WTC11 (cell line): ENCODE measurements at regions not wholly inside any gene's neighbourhood (a gene's known extent, or its start where the extent isn't known, plus 50 kb on each side); places are given as distances from the start of the nearest gene placed in this dataset.

Experiments
- ATAC-seq: fragments of 200-7000 bp; cut with Tn5 transposase; 2 replicates; pipeline ENCODE4 v1.10.0; 2021; ENCODE audit warnings: mild to moderate bottlenecking, moderate library complexity
- CTCF ChIA-PET: fragments of 300-600 bp; sonication (Branson Sonifier 250); formaldehyde crosslinking; loops from one replicate; lab custom pipeline; 2021; ENCODE audit warnings: antibody characterized with exemption; lab: Charles Lee
- POLR2A ChIA-PET: fragments of 350-600 bp; sonication (Branson Sonifier 250); formaldehyde crosslinking; loops from one replicate; lab custom pipeline; 2021; ENCODE audit warnings: antibody characterized with exemption; lab: Charles Lee
- DNase-seq: peaks from one replicate; pipeline ENCODE4 v3.0.0; 2021; ENCODE audit warnings: low spot score
- H3K27ac Mint-ChIP-seq: 2 replicates; pipeline ENCODE4 v1.8.0; 2021; ENCODE audit warnings: mixed read lengths
- H3K27me3 Mint-ChIP-seq: 2 replicates; pipeline ENCODE4 v1.8.0; 2021; ENCODE audit warnings: low read depth, mild to moderate bottlenecking, moderate library complexity, mixed read lengths
- H3K36me3 Mint-ChIP-seq: 2 replicates; pipeline ENCODE4 v1.8.0; 2021; ENCODE audit warnings: mixed read lengths
- H3K4me1 Mint-ChIP-seq: 2 replicates; pipeline ENCODE4 v1.8.0; 2022; ENCODE audit warnings: mixed read lengths
- H3K4me3 Mint-ChIP-seq: 2 replicates; pipeline ENCODE4 v1.8.0; 2021; ENCODE audit warnings: mild to moderate bottlenecking, moderate library complexity, mixed read lengths
- H3K9me3 Mint-ChIP-seq: 2 replicates; pipeline ENCODE4 v1.8.0; 2021; ENCODE audit warnings: mixed read lengths
- GTF2I ChIP-seq: fragments of 250-450 bp; sonication (Bioruptor Pico); conservative IDR thresholded peaks from 2 replicates; pipeline ENCODE4 v1.4.0; 2021; ENCODE audit warnings: mild to moderate bottlenecking
- JUN ChIP-seq: sonication (generic); formaldehyde crosslinking; IDR thresholded peaks from 2 replicates; pipeline ENCODE4 v1.8.0; 2023; ENCODE audit warnings: mild to moderate bottlenecking, missing genetic modification reagents
- MYBL2 ChIP-seq: sonication (generic); formaldehyde crosslinking; IDR thresholded peaks from 2 replicates; pipeline ENCODE4 v1.8.1; 2023; ENCODE audit warnings: mild to moderate bottlenecking, moderate library complexity, missing genetic modification reagents
- NR1H2 ChIP-seq: sonication (generic); formaldehyde crosslinking; IDR thresholded peaks from 2 replicates; pipeline ENCODE4 v1.9.0; 2021; ENCODE audit warnings: mild to moderate bottlenecking, moderate library complexity, missing genetic modification reagents
- NR2C2 ChIP-seq: sonication (generic); formaldehyde crosslinking; IDR thresholded peaks from 2 replicates; pipeline ENCODE4 v1.8.0; 2022; ENCODE audit warnings: mild to moderate bottlenecking, missing genetic modification reagents
- TP53 ChIP-seq: sonication (generic); formaldehyde crosslinking; IDR thresholded peaks from 2 replicates; pipeline ENCODE4 v1.8.1; 2023; ENCODE audit warnings: mild to moderate bottlenecking, missing genetic modification reagents
- ZNF121 ChIP-seq: sonication (generic); formaldehyde crosslinking; IDR thresholded peaks from 2 replicates; pipeline ENCODE4 v1.8.0; 2023; ENCODE audit warnings: missing genetic modification reagents
- ZNF425 ChIP-seq: fragments of 250-450 bp; sonication (Bioruptor Pico); conservative IDR thresholded peaks from 2 replicates; pipeline ENCODE4 v1.9.0; 2021; ENCODE audit warnings: mild to moderate bottlenecking
- TF ChIP-seq, protein P1 (sequence below): sonication (generic); formaldehyde crosslinking; IDR thresholded peaks from 2 replicates; pipeline ENCODE4 v1.8.0; 2022; ENCODE audit warnings: missing genetic modification reagents
- TF ChIP-seq, protein P2 (sequence below): sonication (generic); formaldehyde crosslinking; conservative IDR thresholded peaks from 2 replicates; pipeline ENCODE4 v1.8.1; 2023; ENCODE audit warnings: mild to moderate bottlenecking, low read depth, missing genetic modification reagents, moderate library complexity
- TF ChIP-seq, protein P3 (sequence below): fragments of 250-450 bp; sonication (Bioruptor Pico); IDR thresholded peaks from 2 replicates; pipeline ENCODE4 v1.9.0; 2021; ENCODE audit warnings: moderate library complexity, mild to moderate bottlenecking, inconsistent platforms, borderline replicate concordance
- TF ChIP-seq, protein P4 (sequence below): sonication (generic); formaldehyde crosslinking; IDR thresholded peaks from 2 replicates; pipeline ENCODE4 v1.8.1; 2022; ENCODE audit warnings: low read depth, mild to moderate bottlenecking, moderate library complexity, missing genetic modification reagents, borderline replicate concordance
- TF ChIP-seq, protein P5 (sequence below): fragments of 250-450 bp; sonication (Bioruptor Pico); IDR thresholded peaks from 2 replicates; pipeline ENCODE4 v1.9.0; 2021; ENCODE audit warnings: mild to moderate bottlenecking
- TF ChIP-seq, protein P6 (sequence below): sonication (generic); formaldehyde crosslinking; IDR thresholded peaks from 2 replicates; pipeline ENCODE4 v1.8.0; 2023; ENCODE audit warnings: missing genetic modification reagents

DNA sequence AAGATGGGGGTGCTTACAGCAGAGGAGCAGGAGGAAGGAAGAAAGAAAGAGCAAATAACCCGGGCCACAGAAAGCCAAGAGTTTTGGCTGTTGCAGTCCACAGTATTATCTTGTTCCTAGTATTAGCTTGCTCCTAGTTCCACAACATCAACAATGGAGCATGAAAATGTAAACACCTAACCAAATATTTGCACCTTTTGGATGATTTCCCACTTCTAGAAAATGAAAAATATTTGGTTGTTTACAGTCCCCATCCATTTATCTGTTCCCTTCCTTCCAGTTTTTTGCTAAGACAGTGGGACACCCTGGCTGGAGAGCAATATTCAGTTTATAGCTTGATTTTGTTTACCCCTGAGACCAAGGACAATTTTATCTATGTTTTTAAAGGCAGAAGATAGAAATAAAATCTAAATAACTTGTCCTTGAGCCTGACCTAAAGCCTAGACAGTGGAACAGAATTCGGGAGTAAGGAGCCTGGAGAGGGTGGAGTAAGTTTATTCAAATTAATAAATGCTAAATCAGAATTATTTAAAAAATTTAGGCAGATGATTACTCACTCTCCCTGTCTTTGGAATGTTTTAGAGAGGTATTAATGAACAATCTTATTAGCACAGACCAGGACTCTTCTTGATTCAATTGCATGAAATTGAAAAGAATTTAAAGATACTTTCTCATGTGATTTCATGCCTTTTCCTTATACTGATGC lies 51.6 kb downstream of the RESF1 start:
- H3K4me1 Mint-ChIP-seq, result peaks cover 43% of the 10 kb centered on the region
- POLR2A ChIA-PET, result interaction anchor here (0.6 kb wide), 1 partner anchor 223 kb away, joined by 3 read pairs; no protein-coding TSS in a partner anchor
- no peak for TF ChIP-seq ZNF425
- TF ChIP-seq, protein P1, sequence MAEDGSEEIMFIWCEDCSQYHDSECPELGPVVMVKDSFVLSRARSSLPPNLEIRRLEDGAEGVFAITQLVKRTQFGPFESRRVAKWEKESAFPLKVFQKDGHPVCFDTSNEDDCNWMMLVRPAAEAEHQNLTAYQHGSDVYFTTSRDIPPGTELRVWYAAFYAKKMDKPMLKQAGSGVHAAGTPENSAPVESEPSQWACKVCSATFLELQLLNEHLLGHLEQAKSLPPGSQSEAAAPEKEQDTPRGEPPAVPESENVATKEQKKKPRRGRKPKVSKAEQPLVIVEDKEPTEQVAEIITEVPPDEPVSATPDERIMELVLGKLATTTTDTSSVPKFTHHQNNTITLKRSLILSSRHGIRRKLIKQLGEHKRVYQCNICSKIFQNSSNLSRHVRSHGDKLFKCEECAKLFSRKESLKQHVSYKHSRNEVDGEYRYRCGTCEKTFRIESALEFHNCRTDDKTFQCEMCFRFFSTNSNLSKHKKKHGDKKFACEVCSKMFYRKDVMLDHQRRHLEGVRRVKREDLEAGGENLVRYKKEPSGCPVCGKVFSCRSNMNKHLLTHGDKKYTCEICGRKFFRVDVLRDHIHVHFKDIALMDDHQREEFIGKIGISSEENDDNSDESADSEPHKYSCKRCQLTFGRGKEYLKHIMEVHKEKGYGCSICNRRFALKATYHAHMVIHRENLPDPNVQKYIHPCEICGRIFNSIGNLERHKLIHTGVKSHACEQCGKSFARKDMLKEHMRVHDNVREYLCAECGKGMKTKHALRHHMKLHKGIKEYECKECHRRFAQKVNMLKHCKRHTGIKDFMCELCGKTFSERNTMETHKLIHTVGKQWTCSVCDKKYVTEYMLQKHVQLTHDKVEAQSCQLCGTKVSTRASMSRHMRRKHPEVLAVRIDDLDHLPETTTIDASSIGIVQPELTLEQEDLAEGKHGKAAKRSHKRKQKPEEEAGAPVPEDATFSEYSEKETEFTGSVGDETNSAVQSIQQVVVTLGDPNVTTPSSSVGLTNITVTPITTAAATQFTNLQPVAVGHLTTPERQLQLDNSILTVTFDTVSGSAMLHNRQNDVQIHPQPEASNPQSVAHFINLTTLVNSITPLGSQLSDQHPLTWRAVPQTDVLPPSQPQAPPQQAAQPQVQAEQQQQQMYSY (CRISPR knock-in tag), result peak; percentile 41; the same call in 1 of the 2 replicates
- no peaks in the 10 kb centered on the region; the same call in 1 of the 2 replicates for H3K9me3 Mint-ChIP-seq
- no peaks in the 10 kb centered on the region for H3K36me3 Mint-ChIP-seq
- H3K4me3 Mint-ChIP-seq, result no peak overlapping the region
- peak overlapping the region; percentile 85 for H3K27ac Mint-ChIP-seq
- H3K27me3 Mint-ChIP-seq, result no peaks in the 10 kb centered on the region
- no peak for ATAC-seq
- CTCF ChIA-PET, result interaction anchor here (0.6 kb wide), 1 partner anchor 365 kb away, joined by 3 read pairs; no protein-coding TSS in a partner anchor
- DNase-seq, result no peak

DNA sequence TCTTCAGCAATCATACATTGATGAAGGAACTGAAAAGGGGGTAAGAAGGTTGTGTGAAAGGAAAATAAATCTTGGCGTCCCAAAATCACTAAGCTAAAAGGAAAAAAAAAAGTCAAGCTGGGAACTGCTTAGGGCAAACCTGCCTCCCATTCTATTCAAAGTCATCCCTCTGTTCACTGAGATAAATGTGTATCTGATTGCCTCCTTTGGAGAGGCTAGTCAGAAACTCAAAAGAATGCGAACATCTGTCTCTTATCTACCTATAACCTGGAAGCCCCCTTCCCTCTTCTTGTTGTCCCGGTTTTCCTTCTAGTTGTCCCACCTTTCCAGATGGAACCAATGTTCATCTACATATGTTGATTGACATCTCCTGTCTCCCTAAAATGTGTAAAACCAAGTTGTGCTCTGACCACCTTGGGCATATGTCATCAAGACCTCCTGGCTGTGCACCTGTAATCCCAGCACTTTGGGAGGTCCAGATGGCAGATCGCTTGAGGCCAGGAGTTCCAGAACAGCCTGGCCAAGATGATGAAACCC lies 53.1 kb downstream of the RESF1 start:
- no peak for DNase-seq
- POLR2A ChIA-PET, result no interaction called here
- Mint-ChIP-seq H3K27me3 (no peaks in the 10 kb centered on the region), H3K9me3 (no peaks in the 10 kb centered on the region; the same call in 1 of the 2 replicates), H3K36me3 (no peaks in the 10 kb centered on the region), H3K4me3 (no peak overlapping the region), H3K27ac (peak overlapping the region; percentile 98), H3K4me1 (peaks cover 49% of the 10 kb centered on the region)
- CTCF ChIA-PET, result no interaction called here
- ATAC-seq, result no peak
- TF ChIP-seq GTF2I (CRISPR knock-in tag) (no peak), MYBL2 (CRISPR knock-in tag) (no peak), ZNF121 (no peak), TP53 (CRISPR knock-in tag) (no peak), NR2C2 (CRISPR knock-in tag) (no peak), NR1H2 (no peak), JUN (no peak)
- TF ChIP-seq, protein P2, sequence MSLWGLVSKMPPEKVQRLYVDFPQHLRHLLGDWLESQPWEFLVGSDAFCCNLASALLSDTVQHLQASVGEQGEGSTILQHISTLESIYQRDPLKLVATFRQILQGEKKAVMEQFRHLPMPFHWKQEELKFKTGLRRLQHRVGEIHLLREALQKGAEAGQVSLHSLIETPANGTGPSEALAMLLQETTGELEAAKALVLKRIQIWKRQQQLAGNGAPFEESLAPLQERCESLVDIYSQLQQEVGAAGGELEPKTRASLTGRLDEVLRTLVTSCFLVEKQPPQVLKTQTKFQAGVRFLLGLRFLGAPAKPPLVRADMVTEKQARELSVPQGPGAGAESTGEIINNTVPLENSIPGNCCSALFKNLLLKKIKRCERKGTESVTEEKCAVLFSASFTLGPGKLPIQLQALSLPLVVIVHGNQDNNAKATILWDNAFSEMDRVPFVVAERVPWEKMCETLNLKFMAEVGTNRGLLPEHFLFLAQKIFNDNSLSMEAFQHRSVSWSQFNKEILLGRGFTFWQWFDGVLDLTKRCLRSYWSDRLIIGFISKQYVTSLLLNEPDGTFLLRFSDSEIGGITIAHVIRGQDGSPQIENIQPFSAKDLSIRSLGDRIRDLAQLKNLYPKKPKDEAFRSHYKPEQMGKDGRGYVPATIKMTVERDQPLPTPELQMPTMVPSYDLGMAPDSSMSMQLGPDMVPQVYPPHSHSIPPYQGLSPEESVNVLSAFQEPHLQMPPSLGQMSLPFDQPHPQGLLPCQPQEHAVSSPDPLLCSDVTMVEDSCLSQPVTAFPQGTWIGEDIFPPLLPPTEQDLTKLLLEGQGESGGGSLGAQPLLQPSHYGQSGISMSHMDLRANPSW (CRISPR knock-in tag), result no peak
- TF ChIP-seq, protein P1 (CRISPR knock-in tag), result no peak
- TF ChIP-seq, protein P3, sequence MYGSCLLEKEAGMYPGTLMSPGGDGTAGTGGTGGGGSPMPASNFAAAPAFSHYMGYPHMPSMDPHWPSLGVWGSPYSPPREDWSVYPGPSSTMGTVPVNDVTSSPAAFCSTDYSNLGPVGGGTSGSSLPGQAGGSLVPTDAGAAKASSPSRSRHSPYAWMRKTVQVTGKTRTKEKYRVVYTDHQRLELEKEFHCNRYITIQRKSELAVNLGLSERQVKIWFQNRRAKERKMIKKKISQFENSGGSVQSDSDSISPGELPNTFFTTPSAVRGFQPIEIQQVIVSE, result no peak
- TF ChIP-seq, protein P4, sequence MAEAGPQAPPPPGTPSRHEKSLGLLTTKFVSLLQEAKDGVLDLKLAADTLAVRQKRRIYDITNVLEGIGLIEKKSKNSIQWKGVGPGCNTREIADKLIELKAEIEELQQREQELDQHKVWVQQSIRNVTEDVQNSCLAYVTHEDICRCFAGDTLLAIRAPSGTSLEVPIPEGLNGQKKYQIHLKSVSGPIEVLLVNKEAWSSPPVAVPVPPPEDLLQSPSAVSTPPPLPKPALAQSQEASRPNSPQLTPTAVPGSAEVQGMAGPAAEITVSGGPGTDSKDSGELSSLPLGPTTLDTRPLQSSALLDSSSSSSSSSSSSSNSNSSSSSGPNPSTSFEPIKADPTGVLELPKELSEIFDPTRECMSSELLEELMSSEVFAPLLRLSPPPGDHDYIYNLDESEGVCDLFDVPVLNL (CRISPR knock-in tag), result no peak
- TF ChIP-seq, protein P5, sequence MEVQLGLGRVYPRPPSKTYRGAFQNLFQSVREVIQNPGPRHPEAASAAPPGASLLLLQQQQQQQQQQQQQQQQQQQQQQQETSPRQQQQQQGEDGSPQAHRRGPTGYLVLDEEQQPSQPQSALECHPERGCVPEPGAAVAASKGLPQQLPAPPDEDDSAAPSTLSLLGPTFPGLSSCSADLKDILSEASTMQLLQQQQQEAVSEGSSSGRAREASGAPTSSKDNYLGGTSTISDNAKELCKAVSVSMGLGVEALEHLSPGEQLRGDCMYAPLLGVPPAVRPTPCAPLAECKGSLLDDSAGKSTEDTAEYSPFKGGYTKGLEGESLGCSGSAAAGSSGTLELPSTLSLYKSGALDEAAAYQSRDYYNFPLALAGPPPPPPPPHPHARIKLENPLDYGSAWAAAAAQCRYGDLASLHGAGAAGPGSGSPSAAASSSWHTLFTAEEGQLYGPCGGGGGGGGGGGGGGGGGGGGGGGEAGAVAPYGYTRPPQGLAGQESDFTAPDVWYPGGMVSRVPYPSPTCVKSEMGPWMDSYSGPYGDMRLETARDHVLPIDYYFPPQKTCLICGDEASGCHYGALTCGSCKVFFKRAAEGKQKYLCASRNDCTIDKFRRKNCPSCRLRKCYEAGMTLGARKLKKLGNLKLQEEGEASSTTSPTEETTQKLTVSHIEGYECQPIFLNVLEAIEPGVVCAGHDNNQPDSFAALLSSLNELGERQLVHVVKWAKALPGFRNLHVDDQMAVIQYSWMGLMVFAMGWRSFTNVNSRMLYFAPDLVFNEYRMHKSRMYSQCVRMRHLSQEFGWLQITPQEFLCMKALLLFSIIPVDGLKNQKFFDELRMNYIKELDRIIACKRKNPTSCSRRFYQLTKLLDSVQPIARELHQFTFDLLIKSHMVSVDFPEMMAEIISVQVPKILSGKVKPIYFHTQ (CRISPR knock-in tag), result no peak
- TF ChIP-seq, protein P6, sequence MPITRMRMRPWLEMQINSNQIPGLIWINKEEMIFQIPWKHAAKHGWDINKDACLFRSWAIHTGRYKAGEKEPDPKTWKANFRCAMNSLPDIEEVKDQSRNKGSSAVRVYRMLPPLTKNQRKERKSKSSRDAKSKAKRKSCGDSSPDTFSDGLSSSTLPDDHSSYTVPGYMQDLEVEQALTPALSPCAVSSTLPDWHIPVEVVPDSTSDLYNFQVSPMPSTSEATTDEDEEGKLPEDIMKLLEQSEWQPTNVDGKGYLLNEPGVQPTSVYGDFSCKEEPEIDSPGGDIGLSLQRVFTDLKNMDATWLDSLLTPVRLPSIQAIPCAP (CRISPR knock-in tag), result no peak
